Glutamatergic neuron (in vitro differentiated cells): ENCODE measurements at regions not wholly inside any gene's neighbourhood (a gene's known extent, or its start where the extent isn't known, plus 50 kb on each side); places are given as distances from the start of the nearest gene placed in this dataset.
"Not testable (repeated sequence)": the region's sequence is repeated elsewhere in the genome, so short reads cannot be mapped to it uniquely, and the experiment has no call there.

Experiments used
- DNase-seq: peaks from one replicate; pipeline ENCODE4 v3.0.0; 2022
- H3K27ac Mint-ChIP-seq: one replicate; pipeline ENCODE4 v1.8.0; 2020; ENCODE audit warnings: mild to moderate bottlenecking, mixed read lengths, inconsistent platforms; ENCODE audit not compliant: unreplicated experiment
- H3K27me3 Mint-ChIP-seq: one replicate; pipeline ENCODE4 v1.8.0; 2020; ENCODE audit warnings: mild to moderate bottlenecking, moderate library complexity, mixed read lengths, inconsistent platforms; ENCODE audit not compliant: unreplicated experiment
- H3K36me3 Mint-ChIP-seq: one replicate; pipeline ENCODE4 v1.8.0; 2020; ENCODE audit warnings: mild to moderate bottlenecking, mixed read lengths, inconsistent platforms; ENCODE audit not compliant: unreplicated experiment
- H3K4me1 Mint-ChIP-seq: one replicate; pipeline ENCODE4 v1.8.0; 2020; ENCODE audit warnings: mild to moderate bottlenecking, low read depth, mixed read lengths, inconsistent platforms; ENCODE audit not compliant: unreplicated experiment
- H3K4me3 Mint-ChIP-seq: one replicate; pipeline ENCODE4 v1.8.0; 2020; ENCODE audit warnings: mild to moderate bottlenecking, mixed read lengths, inconsistent platforms; ENCODE audit not compliant: unreplicated experiment
- H3K9me3 Mint-ChIP-seq: one replicate; pipeline ENCODE4 v1.8.0; 2020; ENCODE audit warnings: mild to moderate bottlenecking, moderate library complexity, mixed read lengths, inconsistent platforms; ENCODE audit not compliant: unreplicated experiment
- TF ChIP-seq, protein P1 (sequence below): fragments of 200-600 bp; sonication (generic); IDR thresholded peaks from one replicate; pipeline ENCODE4 v1.5.0; 2021; ENCODE audit not compliant: partially characterized antibody, unreplicated experiment

DNA sequence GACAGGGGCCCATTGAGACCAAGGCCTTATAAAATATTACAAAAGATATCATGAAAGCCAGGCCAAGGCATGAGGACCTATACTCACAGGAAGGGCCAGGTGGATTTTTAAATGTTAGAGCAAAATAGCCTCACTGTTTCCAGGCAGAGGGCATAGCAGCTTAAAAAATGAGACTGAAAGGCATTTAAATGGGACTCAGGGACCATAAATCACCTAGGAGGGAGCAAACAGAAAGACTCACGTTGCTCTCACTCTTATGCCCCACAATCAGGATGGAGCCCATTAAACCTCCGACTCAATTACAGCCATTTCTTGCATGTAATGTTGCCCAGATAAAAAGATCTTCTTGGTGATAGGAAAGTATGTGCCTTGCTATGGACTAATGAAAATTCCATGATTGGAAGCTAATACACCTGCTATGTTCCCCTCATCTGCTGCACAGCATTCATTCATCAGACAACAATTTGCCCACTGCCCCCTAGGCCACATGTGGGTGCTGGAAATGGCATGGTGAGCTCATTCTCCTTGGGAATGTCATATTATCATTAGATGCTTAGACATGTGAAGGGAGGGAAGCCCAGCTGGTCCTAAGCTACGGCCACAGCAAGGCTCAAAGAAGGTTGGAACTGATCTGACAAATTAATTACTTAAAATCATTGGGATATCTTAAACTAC, 128.6 kb upstream of the GRIA1 start:
- Mint-ChIP-seq H3K9me3 (no peaks in the 10 kb centered on the region), H3K27ac (no peak overlapping the region), H3K36me3 (no peaks in the 10 kb centered on the region), H3K27me3 (no peaks in the 10 kb centered on the region), H3K4me1 (no peaks in the 10 kb centered on the region), H3K4me3 (no peak overlapping the region)
- no peak for DNase-seq
- TF ChIP-seq, protein P1, sequence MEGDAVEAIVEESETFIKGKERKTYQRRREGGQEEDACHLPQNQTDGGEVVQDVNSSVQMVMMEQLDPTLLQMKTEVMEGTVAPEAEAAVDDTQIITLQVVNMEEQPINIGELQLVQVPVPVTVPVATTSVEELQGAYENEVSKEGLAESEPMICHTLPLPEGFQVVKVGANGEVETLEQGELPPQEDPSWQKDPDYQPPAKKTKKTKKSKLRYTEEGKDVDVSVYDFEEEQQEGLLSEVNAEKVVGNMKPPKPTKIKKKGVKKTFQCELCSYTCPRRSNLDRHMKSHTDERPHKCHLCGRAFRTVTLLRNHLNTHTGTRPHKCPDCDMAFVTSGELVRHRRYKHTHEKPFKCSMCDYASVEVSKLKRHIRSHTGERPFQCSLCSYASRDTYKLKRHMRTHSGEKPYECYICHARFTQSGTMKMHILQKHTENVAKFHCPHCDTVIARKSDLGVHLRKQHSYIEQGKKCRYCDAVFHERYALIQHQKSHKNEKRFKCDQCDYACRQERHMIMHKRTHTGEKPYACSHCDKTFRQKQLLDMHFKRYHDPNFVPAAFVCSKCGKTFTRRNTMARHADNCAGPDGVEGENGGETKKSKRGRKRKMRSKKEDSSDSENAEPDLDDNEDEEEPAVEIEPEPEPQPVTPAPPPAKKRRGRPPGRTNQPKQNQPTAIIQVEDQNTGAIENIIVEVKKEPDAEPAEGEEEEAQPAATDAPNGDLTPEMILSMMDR = no peak

DNA sequence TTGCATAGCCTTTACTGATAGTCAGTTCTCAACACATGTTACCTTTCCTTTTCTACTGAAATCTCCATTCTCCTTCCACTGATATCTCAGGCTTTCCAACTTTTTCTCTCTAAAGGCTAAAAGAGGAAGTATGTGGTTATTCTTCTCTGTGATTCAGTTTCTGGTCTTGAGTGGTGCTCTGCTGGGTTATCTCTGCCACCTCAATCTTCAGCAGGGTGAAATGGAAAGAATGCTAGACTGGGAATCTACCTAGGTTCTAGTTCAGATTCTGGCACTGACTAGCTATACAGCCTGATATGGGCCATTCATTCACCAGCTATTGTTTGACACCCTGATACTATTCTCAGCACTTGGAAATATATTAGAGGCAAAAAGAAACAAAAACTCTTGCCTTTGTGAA, 124.9 kb upstream of the GRIA1 start:
- Mint-ChIP-seq H3K36me3 (no peaks in the 10 kb centered on the region), H3K4me1 (no peaks in the 10 kb centered on the region), H3K27me3 (no peaks in the 10 kb centered on the region), H3K27ac (no peak overlapping the region), H3K9me3 (no peaks in the 10 kb centered on the region), H3K4me3 (no peak overlapping the region)
- DNase-seq = no peak
- TF ChIP-seq, protein P1 = no peak

DNA sequence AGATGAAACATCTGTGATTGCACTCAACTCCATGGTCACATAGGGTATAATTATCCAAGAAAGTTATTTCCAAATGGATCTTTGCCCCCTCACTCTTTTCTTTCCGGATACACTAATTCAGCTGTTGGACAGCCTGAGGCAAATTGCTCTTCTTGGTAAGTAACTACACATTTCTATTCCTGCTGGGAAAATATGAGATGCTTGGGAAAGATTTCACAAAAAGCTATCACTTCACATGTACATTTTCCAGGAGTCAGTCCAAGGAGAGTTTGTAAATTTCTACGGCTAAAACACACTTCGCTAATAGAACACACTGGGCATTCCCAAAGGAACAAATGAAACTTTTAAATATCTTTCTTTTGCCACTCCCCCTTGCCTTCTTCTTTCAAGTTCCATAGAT, 123.0 kb upstream of the GRIA1 start:
- no peaks in the 10 kb centered on the region for H3K27me3 Mint-ChIP-seq
- H3K27ac Mint-ChIP-seq = no peak overlapping the region
- H3K36me3 Mint-ChIP-seq = no peaks in the 10 kb centered on the region
- H3K9me3 Mint-ChIP-seq = no peaks in the 10 kb centered on the region
- TF ChIP-seq, protein P1 = no peak
- H3K4me1 Mint-ChIP-seq = no peaks in the 10 kb centered on the region
- no peak for DNase-seq
- H3K4me3 Mint-ChIP-seq = no peak overlapping the region

DNA sequence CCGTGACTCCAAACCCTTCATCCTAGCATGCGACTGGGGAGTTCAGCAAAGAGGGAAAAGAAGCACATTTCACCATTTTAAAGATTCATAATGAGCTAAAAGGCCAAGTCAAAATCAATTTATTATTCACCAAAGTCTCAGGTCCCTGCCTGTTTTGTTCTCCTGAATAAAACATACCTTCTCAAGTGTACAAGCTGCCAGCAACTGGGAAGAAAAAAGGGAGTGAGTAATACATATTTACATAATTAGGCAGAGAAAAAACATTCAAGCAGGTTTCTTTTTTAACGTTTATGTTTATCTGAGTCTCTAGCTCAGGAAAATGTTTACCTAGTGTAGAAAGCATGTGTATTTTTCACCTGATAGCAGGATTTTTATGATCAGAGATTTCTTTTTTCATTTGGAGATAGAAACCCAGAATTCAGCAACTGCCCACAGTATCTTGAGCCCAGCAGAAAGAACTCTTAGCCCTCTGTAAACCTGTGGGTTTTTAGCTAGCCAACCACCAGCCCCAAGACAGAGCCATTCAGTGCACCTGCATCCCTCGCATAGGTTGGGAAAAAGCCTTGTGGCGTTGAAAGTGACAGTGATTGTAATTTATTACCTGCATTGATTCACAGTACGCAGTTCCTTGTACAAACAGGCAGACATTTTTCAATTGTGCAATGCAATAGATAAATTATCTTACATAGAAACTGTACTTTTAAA, 117.9 kb upstream of the GRIA1 start:
- Mint-ChIP-seq H3K4me3 (no peak overlapping the region), H3K27me3 (no peaks in the 10 kb centered on the region), H3K4me1 (no peaks in the 10 kb centered on the region), H3K9me3 (no peaks in the 10 kb centered on the region), H3K36me3 (no peaks in the 10 kb centered on the region), H3K27ac (no peak overlapping the region)
- DNase-seq = no peak
- TF ChIP-seq, protein P1 = no peak

DNA sequence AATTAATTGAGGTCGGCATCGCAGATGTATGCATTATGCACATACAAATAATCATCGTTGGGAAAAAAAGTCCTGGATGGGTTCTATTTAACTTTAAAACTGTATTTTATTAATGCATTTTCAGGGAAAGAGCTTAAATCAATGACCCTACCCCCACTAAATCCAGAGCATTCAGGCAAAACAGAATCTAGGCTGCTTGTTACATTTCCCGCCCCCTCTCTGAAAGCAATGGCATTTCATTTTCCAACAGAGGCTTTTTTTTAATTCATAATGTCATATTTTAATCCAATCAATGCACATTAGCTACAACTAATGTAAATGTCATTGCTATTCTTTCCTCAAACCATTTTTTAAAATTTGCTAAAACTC, 117.4 kb upstream of the GRIA1 start:
- Mint-ChIP-seq H3K9me3 (no peaks in the 10 kb centered on the region), H3K36me3 (no peaks in the 10 kb centered on the region), H3K27me3 (no peaks in the 10 kb centered on the region), H3K27ac (no peak overlapping the region), H3K4me3 (no peak overlapping the region), H3K4me1 (no peaks in the 10 kb centered on the region)
- TF ChIP-seq, protein P1 = no peak
- DNase-seq = no peak

DNA sequence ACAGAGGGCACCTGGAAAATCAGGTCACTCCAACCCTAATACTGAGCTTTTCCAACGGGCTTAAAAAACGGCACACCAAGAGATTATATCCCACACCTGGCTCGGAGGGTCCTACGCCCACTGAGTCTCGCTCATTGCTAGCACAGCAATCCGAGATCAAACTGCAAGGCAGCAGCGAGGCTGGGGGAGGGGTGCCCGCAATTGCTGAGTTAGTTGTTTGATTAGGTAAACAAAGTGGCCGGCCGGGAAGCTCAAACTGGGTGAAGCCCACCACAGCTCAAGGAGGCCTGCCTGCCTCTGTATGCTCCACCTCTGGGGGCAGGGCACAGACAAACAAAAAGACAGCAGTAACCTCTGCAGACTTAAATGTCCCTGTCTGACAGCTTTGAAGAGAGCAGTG, 108.8 kb upstream of the GRIA1 start:
- H3K27me3 Mint-ChIP-seq, H3K4me3 Mint-ChIP-seq, DNase-seq, H3K4me1 Mint-ChIP-seq, H3K9me3 Mint-ChIP-seq, H3K27ac Mint-ChIP-seq: not testable (repeated sequence)
- H3K36me3 Mint-ChIP-seq = peaks cover 13% of the 10 kb centered on the region
